Gastrocnemius medialis (tissue), 4 donors: ENCODE measurements at regions not wholly inside any gene's neighbourhood (a gene's known extent, or its start where the extent isn't known, plus 50 kb on each side); places are given as distances from the start of the nearest gene placed in this dataset.

ENCODE experiments used
- CTCF ChIP-seq, 5 experiments: fragments of 450-650 bp in 3 of 5; fragments of 200-600 bp in 2 of 5; sonication (generic) in 2 of 5; IDR thresholded peaks in 4 of 5; conservative IDR thresholded peaks in 1 of 5; 1 replicate in 4 of 5; 2 replicates in 1 of 5; pipeline ENCODE4 v1.5.1; 2016 to 2019; ENCODE audit warnings: antibody characterized with exemption in 5 of 5, mild to moderate bottlenecking in 3 of 5, moderate library complexity in 3 of 5
- POLR2A ChIP-seq, 2 donors: fragments of 450-650 bp; IDR thresholded peaks; one replicate each; pipeline ENCODE4 v1.6.1; 2017; ENCODE audit warnings: antibody characterized with exemption in 2 of 2, mild to moderate bottlenecking in 2 of 2, moderate library complexity in 2 of 2

GRCh38 chr13:76680112-76680511, 206.1 kb downstream of the KCTD12 start:
- TF ChIP-seq CTCF (IDR thresholded peaks at IDR 0.05 in 4 of 5, conservative IDR thresholded peaks at IDR 0.05 in 1 of 5) = no peak
- TF ChIP-seq POLR2A (IDR thresholded peaks at IDR 0.05) = no peak
